ENCODE measurements at regions not wholly inside any gene's neighbourhood (a gene's known extent, or its start where the extent isn't known, plus 50 kb on each side); places are given as distances from the start of the nearest gene placed in this dataset.

DNA sequence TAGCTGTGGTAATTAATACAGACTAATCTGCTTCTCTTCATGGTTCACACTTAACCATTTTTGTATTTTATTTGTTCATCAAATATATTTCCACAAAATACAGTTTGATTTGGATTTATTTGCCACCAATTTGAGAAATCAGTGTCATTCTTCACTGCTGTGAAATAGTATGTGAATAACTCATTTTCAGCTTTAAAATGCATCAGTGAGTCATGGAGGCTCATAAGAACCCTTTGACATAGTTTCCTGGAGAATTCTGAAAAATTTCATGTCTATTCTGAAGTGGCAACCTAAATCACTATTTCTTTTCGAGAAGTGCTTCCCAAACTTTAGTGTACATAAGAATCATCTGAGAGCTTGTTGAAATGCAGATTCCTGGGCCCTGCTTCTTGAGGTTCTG is 1026.7 kb upstream of the ACVR2A start:
- H3K4me1 ChIP-seq (ENCODE audit: control insufficient read depth in 1 of 2, insufficient read depth in 1 of 2, low read depth in 1 of 2, low read length in 1 of 2), result no peaks in the 10 kb centered on the region
- no peaks in the 10 kb centered on the region for H3K36me3 ChIP-seq
- no peaks in the 10 kb centered on the region for H3K27me3 ChIP-seq
- no peak overlapping the region for H3K4me3 ChIP-seq (ENCODE audit: low read depth in 1 of 2, low read length in 1 of 2)
- no peak overlapping the region for H3K27ac ChIP-seq
- TF ChIP-seq CTCF (IDR thresholded peaks at IDR 0.05), result no peak
- no peaks in the 10 kb centered on the region for H3K9me3 ChIP-seq

GRCh38 chr2:146817613-146818012 is 1027.2 kb upstream of the ACVR2A start:
- Histone ChIP-seq H3K4me1 (ENCODE audit: control insufficient read depth in 1 of 2, insufficient read depth in 1 of 2, low read depth in 1 of 2, low read length in 1 of 2) (no peaks in the 10 kb centered on the region), H3K27ac (no peak overlapping the region), H3K4me3 (ENCODE audit: low read depth in 1 of 2, low read length in 1 of 2) (no peak overlapping the region), H3K36me3 (no peaks in the 10 kb centered on the region), H3K9me3 (no peaks in the 10 kb centered on the region), H3K27me3 (no peaks in the 10 kb centered on the region)
- TF ChIP-seq CTCF (IDR thresholded peaks at IDR 0.05), result no peak

DNA sequence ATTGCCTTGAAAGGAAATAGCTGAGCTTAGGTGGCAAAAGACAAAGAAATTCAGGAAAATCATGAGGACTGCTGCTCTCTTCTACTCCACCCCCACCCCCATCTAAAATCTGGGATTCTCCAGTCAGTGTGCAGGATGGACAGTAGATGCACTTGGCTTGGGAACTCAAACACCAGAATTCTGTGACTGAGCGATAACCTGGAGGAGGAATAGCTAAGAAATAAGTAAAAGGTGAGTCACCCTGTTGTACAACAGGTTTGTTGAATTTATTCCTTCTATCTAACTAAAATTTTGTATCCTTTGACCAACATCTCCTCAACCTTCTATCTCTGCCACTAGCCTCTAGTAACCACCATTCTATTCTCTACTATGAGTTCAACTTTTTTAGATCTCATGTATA is 1029.9 kb upstream of the ACVR2A start:
- TF ChIP-seq CTCF (IDR thresholded peaks at IDR 0.05), result no peak
- no peaks in the 10 kb centered on the region for H3K4me1 ChIP-seq (ENCODE audit: control insufficient read depth in 1 of 2, insufficient read depth in 1 of 2, low read depth in 1 of 2, low read length in 1 of 2)
- no peaks in the 10 kb centered on the region for H3K9me3 ChIP-seq
- no peaks in the 10 kb centered on the region for H3K36me3 ChIP-seq
- H3K27me3 ChIP-seq, result no peaks in the 10 kb centered on the region
- no peak overlapping the region for H3K4me3 ChIP-seq (ENCODE audit: low read depth in 1 of 2, low read length in 1 of 2)
- no peak overlapping the region for H3K27ac ChIP-seq

DNA sequence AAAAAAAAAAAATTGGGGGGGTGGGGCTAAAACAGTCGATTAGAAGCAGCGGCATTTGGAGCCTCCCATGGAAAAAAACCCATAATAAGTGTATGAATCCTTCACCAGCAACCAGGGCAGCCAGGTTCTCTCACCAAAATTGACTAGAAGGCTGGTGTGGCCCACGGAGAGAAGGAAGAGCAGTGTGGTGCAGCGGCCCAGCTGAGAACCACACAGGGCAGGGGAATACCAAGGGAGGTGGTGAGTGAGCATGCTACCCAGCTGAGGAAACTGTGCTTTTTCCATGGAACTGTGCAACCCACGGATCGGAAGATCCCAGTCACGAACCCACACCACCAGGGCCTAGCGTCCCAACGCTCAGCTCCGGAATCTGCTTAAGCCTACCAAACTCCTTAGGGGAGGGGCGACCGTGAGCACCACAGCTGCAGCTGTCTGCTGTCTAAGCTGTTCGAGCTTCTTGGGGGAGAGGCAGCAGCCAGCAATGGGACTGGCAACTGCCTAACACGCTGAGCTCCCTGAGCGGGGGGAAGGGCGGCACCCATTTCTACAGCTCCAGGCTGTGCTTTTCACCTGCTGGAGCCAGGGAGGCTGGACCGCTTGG is 1037.2 kb upstream of the ACVR2A start:
- Histone ChIP-seq H3K36me3 (no peaks in the 10 kb centered on the region), H3K4me3 (ENCODE audit: low read depth in 1 of 2, low read length in 1 of 2) (no peak overlapping the region)
- no peak for TF ChIP-seq CTCF (IDR thresholded peaks at IDR 0.05)

DNA sequence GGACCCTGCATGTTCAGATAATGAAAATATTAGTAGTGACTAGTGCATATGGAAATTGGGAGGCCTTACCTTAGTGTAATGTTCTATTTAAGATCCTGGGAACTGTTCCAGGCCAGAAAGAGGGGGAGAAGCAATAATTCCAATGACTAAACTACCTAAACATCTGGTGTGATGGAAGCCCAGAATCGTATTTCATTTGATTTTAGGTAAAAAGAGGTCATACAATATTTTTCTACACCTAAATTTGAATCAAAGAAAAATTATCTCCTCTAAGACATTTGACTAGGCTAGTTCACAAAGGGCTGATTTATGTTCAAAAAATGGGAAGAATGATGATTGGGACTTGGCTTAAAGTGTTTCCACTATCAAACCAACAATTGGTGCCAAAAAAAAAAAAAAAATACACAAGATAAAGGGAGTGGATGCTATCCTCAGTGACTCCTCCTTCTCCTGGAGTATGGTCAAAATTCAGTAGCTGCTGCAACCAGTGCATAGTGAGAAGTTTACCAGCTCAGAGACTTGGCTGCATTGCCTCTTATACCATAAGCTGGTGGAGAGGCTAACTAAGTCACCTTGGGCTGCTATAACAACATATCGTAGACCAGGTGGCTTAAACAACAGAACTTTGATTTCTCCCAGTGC is 1038.3 kb upstream of the ACVR2A start:
- TF ChIP-seq CTCF (IDR thresholded peaks at IDR 0.05), result no peak
- no peak overlapping the region for H3K27ac ChIP-seq

More for the DNA sequence above, 1037.2 kb upstream of the ACVR2A start:
- H3K4me1 ChIP-seq (ENCODE audit: control insufficient read depth in 1 of 2, insufficient read depth in 1 of 2, low read depth in 1 of 2, low read length in 1 of 2), result no peaks in the 10 kb centered on the region
- no peaks in the 10 kb centered on the region for H3K9me3 ChIP-seq
- no peak overlapping the region for H3K27ac ChIP-seq
- no peaks in the 10 kb centered on the region for H3K27me3 ChIP-seq

More for the DNA sequence above, 1038.3 kb upstream of the ACVR2A start:
- H3K9me3 ChIP-seq, result no peaks in the 10 kb centered on the region
- H3K36me3 ChIP-seq, result no peaks in the 10 kb centered on the region
- no peaks in the 10 kb centered on the region for H3K4me1 ChIP-seq (ENCODE audit: control insufficient read depth in 1 of 2, insufficient read depth in 1 of 2, low read depth in 1 of 2, low read length in 1 of 2)
- H3K27me3 ChIP-seq, result no peaks in the 10 kb centered on the region
- no peak overlapping the region for H3K4me3 ChIP-seq (ENCODE audit: low read depth in 1 of 2, low read length in 1 of 2)

Data from neutrophil (primary cell).